ENCODE measurements at regions not wholly inside any gene's neighbourhood (a gene's known extent, or its start where the extent isn't known, plus 50 kb on each side); places are given as distances from the start of the nearest gene placed in this dataset.

GRCh38 chr2:7588295-7588694, 671.1 kb downstream of the RNF144A start:
- intact Hi-C loops (cut with DNase I; ENCODE audit: low total_unique reads), result no loop called here

GRCh38 chr2:7592618-7593140, 675.5 kb downstream of the RNF144A start:
- no peak for DNase-seq
- H3K4me1 ChIP-seq, result no peaks in the 10 kb centered on the region
- intact Hi-C loops (cut with DNase I; ENCODE audit: low total_unique reads), result loop anchor here (2.0 kb wide), 1 partner anchor 16 kb away; no protein-coding TSS in a partner anchor
- TF ChIP-seq CTCF (IDR thresholded peaks at IDR 0.05) (no peak), POLR2A (IDR thresholded peaks at IDR 0.05) (no peak)
- no peaks in the 10 kb centered on the region for H3K27me3 ChIP-seq
- no peaks in the 10 kb centered on the region for H3K9me3 ChIP-seq
- no peak overlapping the region for H3K4me3 ChIP-seq
- H3K27ac ChIP-seq, result no peak overlapping the region
- H3K36me3 ChIP-seq, result no peaks in the 10 kb centered on the region

More at GRCh38 chr2:7588295-7588694, 671.1 kb downstream of the RNF144A start:
- TF ChIP-seq POLR2A (IDR thresholded peaks at IDR 0.05), result no peak
- TF ChIP-seq CTCF (IDR thresholded peaks at IDR 0.05), result no peak
- H3K27me3 ChIP-seq, result no peaks in the 10 kb centered on the region
- no peak for DNase-seq
- H3K36me3 ChIP-seq, result no peaks in the 10 kb centered on the region
- H3K4me1 ChIP-seq, result no peaks in the 10 kb centered on the region
- no peaks in the 10 kb centered on the region for H3K9me3 ChIP-seq
- no peak overlapping the region for H3K4me3 ChIP-seq
- no peak overlapping the region for H3K27ac ChIP-seq

- Histone ChIP-seq H3K9me3 (no peaks in the 10 kb centered on the region), H3K27ac (no peak overlapping the region), H3K36me3 (no peaks in the 10 kb centered on the region), H3K4me1 (no peaks in the 10 kb centered on the region), H3K27me3 (no peaks in the 10 kb centered on the region), H3K4me3 (no peak overlapping the region)
- DNase-seq, result no peak
- TF ChIP-seq POLR2A (IDR thresholded peaks at IDR 0.05) (no peak), CTCF (IDR thresholded peaks at IDR 0.05) (no peak)
- intact Hi-C loops (cut with DNase I; ENCODE audit: low total_unique reads), result loop anchor here (2.0 kb wide), 1 partner anchor 17 kb away; no protein-coding TSS in a partner anchor
Observed at GRCh38 chr2:7593360-7593759, 676.1 kb downstream of the RNF144A start.

- TF ChIP-seq POLR2A (IDR thresholded peaks at IDR 0.05) (no peak), CTCF (IDR thresholded peaks at IDR 0.05) (no peak)
- no peak for DNase-seq
- no peak overlapping the region for H3K4me3 ChIP-seq
- intact Hi-C loops (cut with DNase I; ENCODE audit: low total_unique reads), result no loop called here
- H3K27ac ChIP-seq, result no peak overlapping the region
- no peaks in the 10 kb centered on the region for H3K36me3 ChIP-seq
- H3K4me1 ChIP-seq, result no peaks in the 10 kb centered on the region
- H3K27me3 ChIP-seq, result no peaks in the 10 kb centered on the region
- no peaks in the 10 kb centered on the region for H3K9me3 ChIP-seq
Observed at GRCh38 chr2:7594211-7594610, 677.0 kb downstream of the RNF144A start.

GRCh38 chr2:7595206-7595605, 678.0 kb downstream of the RNF144A start:
- no peaks in the 10 kb centered on the region for H3K4me1 ChIP-seq

More at GRCh38 chr2:7595206-7595605, 678.0 kb downstream of the RNF144A start:
- intact Hi-C loops (cut with DNase I; ENCODE audit: low total_unique reads), result no loop called here
- Histone ChIP-seq H3K36me3 (no peaks in the 10 kb centered on the region), H3K27me3 (no peaks in the 10 kb centered on the region), H3K4me3 (no peak overlapping the region), H3K27ac (no peak overlapping the region), H3K9me3 (no peaks in the 10 kb centered on the region)
- TF ChIP-seq POLR2A (IDR thresholded peaks at IDR 0.05) (no peak), CTCF (IDR thresholded peaks at IDR 0.05) (no peak)
- no peak for DNase-seq
